MG63 (cell line): ENCODE measurements at regions not wholly inside any gene's neighbourhood (a gene's known extent, or its start where the extent isn't known, plus 50 kb on each side); places are given as distances from the start of the nearest gene placed in this dataset.
"Not testable (repeated sequence)": the region's sequence is repeated elsewhere in the genome, so short reads cannot be mapped to it uniquely, and the experiment has no call there.

ENCODE experiments used
- DNase-seq: peaks from one replicate; pipeline ENCODE4 v3.0.0-alpha.2; 2020
- H3K27me3 ChIP-seq: fragments of 250-450 bp; sonication (Bioruptor Pico); 2 replicates; pipeline ENCODE4 v1.5.1; 2020; ENCODE audit warnings: mild to moderate bottlenecking, moderate library complexity
- H3K36me3 ChIP-seq: fragments of 250-450 bp; sonication (Bioruptor Pico); 2 replicates; pipeline ENCODE4 v1.5.1; 2020; ENCODE audit warnings: mild to moderate bottlenecking, moderate library complexity
- H3K4me3 ChIP-seq: fragments of 250-450 bp; sonication (Bioruptor Pico); 2 replicates; pipeline ENCODE4 v1.5.1; 2020; ENCODE audit warnings: mild to moderate bottlenecking, moderate library complexity
- H3K9me3 ChIP-seq: fragments of 250-450 bp; sonication (Bioruptor Pico); 2 replicates; pipeline ENCODE4 v1.5.1; 2020; ENCODE audit warnings: mild to moderate bottlenecking, moderate library complexity

DNA sequence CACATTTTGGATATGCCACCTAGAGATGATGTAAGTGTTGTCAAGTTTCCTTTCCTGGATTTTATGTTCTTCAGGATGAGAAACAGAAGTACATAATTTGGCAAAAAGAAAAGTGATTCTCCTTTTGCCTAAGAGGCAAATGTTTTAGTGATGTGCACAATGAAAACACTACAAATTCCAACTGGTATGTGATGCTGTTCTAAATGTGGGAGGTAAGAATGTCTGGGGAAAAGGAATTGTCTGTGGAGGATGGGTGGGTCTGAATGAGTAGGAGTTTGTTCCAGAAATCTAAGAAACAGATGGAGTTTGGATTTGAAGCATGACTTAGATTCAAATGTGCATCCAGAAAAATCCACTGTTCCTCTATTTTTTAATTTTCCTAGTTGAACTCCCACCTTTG lies 473.6 kb upstream of the SPRY2 start:
- Histone ChIP-seq H3K4me3 (no peak overlapping the region), H3K27me3 (no peaks in the 10 kb centered on the region), H3K36me3 (no peaks in the 10 kb centered on the region), H3K9me3 (no peaks in the 10 kb centered on the region)
- no peak for DNase-seq

DNA sequence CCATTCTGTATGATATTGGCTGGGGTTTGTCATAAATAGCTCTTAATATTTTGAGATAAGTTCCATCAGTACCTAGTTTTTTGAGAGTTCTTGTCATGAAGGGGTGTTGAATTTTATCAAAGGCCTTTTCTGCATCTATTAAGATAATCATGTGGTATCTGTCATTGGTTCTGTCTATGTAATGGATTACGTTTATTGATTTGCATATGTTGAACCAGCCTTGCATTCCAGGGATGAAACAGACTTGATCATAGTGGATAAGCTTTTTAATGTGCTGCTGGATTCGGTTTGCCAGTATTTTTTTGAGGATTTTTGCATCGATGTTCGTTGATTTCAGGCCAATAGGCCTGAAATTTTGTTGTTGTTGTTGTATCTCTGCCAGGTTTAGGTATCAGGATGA lies 469.4 kb upstream of the SPRY2 start:
- H3K4me3 ChIP-seq, DNase-seq, H3K27me3 ChIP-seq, H3K9me3 ChIP-seq, H3K36me3 ChIP-seq: not testable (repeated sequence)

DNA sequence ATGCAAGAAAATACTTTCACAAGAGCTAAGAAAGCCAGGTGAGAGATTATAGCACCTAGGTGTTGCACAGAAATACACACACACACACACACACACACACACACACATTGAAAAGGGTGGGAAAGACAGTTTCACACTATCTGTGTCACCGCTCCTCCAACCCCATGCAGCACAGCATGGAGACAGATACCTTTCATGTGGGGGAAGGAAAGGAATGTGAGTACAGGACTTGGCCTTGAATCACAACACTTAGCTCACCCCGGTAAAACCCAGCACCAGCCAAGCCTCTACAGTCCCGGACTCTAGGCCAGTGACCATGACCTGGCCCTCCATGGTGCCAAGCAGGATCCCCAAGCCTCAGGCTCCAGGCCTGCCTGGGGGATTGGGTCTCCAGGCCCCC lies 462.0 kb upstream of the SPRY2 start:
- Histone ChIP-seq H3K4me3 (no peak overlapping the region), H3K36me3 (no peaks in the 10 kb centered on the region), H3K27me3 (no peaks in the 10 kb centered on the region), H3K9me3 (no peaks in the 10 kb centered on the region)
- no peak for DNase-seq

DNA sequence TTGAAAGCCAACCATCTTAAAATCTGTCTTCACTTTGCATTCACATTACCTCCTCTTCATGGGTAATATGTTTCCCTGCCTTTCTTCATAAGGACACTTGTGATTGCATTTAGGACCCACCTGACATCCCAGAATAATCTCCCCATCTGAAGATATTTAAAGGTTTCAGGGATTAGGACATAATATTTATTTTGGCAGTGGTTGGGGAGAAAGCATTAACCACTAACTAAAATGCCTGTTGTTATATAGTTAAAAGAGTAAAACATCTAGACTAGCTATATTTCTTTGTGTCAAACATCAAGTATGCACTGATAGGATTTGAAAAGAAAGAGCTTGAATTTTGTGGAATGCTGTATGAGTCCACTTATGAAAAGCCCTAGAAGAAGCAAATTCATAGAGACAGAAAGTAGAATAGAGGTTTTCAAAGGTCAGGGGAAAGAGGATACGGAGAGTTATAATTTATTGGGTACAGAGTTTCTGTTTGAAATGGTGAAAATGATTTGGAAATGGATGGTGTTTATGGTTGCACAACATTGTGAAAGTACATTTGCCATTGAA lies 457.7 kb upstream of the SPRY2 start:
- no peak for DNase-seq
- no peaks in the 10 kb centered on the region for H3K27me3 ChIP-seq
- H3K36me3 ChIP-seq: no peaks in the 10 kb centered on the region
- H3K4me3 ChIP-seq: no peak overlapping the region
- no peaks in the 10 kb centered on the region for H3K9me3 ChIP-seq

- H3K27me3 ChIP-seq: no peaks in the 10 kb centered on the region
- DNase-seq: no peak
- H3K4me3 ChIP-seq: no peak overlapping the region
- H3K36me3 ChIP-seq: no peaks in the 10 kb centered on the region
- H3K9me3 ChIP-seq: no peaks in the 10 kb centered on the region
Observed at GRCh38 chr13:80787604-80788003, 446.7 kb upstream of the SPRY2 start.

DNA sequence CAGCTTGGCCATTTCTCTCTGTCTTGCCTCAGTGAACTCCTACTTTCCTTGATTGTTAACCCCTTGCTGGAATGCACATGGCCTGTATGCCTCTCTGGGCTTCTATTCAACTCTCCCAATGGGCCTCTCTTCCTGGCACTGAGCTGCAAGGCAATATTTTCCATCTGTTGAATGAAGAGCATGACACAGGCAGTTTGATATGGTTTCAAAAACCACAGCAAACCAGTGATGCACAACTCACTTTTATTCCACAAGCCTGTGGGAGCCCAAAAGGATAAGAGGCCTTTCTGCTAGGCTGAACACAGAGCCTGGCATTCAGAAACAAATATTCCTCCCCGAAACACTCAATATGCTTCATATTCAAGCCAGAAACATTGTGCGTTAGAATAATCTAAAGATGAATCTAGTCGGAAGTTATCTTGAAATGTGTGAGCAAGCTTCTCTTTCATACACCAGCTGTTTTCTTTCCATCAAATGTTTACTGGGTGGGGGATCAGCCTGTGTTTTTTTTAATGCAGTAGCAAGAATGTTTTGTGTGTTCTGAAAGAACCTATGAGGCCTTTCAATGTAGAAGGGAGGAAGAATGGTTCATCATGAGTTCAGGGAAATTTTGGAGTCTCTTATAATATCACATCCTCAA lies 443.1 kb upstream of the SPRY2 start:
- Histone ChIP-seq H3K9me3 (no peaks in the 10 kb centered on the region), H3K27me3 (no peaks in the 10 kb centered on the region), H3K36me3 (no peaks in the 10 kb centered on the region), H3K4me3 (no peak overlapping the region)
- no peak for DNase-seq

GRCh38 chr13:80782441-80782840 lies 441.5 kb upstream of the SPRY2 start:
- H3K27me3 ChIP-seq: no peaks in the 10 kb centered on the region
- H3K36me3 ChIP-seq: no peaks in the 10 kb centered on the region
- no peak for DNase-seq
- no peak overlapping the region for H3K4me3 ChIP-seq
- H3K9me3 ChIP-seq: no peaks in the 10 kb centered on the region

GRCh38 chr13:80778297-80778696 lies 437.4 kb upstream of the SPRY2 start:
- H3K9me3 ChIP-seq: no peaks in the 10 kb centered on the region
- H3K27me3 ChIP-seq: no peaks in the 10 kb centered on the region
- no peak for DNase-seq
- no peak overlapping the region for H3K4me3 ChIP-seq
- H3K36me3 ChIP-seq: no peaks in the 10 kb centered on the region

- no peak for DNase-seq
- Histone ChIP-seq H3K27me3 (no peaks in the 10 kb centered on the region), H3K36me3 (no peaks in the 10 kb centered on the region), H3K4me3 (no peak overlapping the region), H3K9me3 (no peaks in the 10 kb centered on the region)
Observed at GRCh38 chr13:80757694-80758093, 416.8 kb upstream of the SPRY2 start.

GRCh38 chr13:80755910-80756309 lies 415.0 kb upstream of the SPRY2 start:
- DNase-seq: no peak
- Histone ChIP-seq H3K36me3 (no peaks in the 10 kb centered on the region), H3K27me3 (no peaks in the 10 kb centered on the region), H3K4me3 (no peak overlapping the region), H3K9me3 (no peaks in the 10 kb centered on the region)

DNA sequence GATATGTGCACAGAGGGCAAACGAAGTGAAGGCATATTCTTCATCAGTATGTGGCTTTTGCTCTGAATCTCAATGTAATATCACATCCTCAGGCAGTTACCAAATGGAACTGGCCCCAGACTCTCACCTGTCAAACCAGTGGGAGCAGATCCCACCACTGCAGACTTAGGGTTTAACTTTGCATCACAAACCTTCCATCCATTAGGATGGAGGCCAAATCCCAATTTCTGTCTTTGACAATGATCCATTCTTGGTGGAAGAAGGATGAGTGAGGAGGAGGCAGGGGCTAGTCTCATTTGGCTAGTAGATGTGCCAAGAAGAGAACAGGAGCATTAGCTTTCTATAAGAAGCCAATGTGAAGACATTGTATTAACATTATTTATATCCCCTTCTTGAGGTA lies 413.5 kb upstream of the SPRY2 start:
- Histone ChIP-seq H3K27me3 (no peaks in the 10 kb centered on the region), H3K4me3 (no peak overlapping the region), H3K36me3 (no peaks in the 10 kb centered on the region), H3K9me3 (no peaks in the 10 kb centered on the region)
- DNase-seq: no peak

GRCh38 chr13:80753866-80754265 lies 412.9 kb upstream of the SPRY2 start:
- Histone ChIP-seq H3K36me3 (no peaks in the 10 kb centered on the region), H3K9me3 (no peaks in the 10 kb centered on the region), H3K4me3 (no peak overlapping the region), H3K27me3 (no peaks in the 10 kb centered on the region)
- DNase-seq: no peak

- Histone ChIP-seq H3K9me3 (no peaks in the 10 kb centered on the region), H3K36me3 (no peaks in the 10 kb centered on the region), H3K4me3 (no peak overlapping the region), H3K27me3 (no peaks in the 10 kb centered on the region)
- no peak for DNase-seq
Observed at GRCh38 chr13:80751854-80752253, 410.9 kb upstream of the SPRY2 start.

DNA sequence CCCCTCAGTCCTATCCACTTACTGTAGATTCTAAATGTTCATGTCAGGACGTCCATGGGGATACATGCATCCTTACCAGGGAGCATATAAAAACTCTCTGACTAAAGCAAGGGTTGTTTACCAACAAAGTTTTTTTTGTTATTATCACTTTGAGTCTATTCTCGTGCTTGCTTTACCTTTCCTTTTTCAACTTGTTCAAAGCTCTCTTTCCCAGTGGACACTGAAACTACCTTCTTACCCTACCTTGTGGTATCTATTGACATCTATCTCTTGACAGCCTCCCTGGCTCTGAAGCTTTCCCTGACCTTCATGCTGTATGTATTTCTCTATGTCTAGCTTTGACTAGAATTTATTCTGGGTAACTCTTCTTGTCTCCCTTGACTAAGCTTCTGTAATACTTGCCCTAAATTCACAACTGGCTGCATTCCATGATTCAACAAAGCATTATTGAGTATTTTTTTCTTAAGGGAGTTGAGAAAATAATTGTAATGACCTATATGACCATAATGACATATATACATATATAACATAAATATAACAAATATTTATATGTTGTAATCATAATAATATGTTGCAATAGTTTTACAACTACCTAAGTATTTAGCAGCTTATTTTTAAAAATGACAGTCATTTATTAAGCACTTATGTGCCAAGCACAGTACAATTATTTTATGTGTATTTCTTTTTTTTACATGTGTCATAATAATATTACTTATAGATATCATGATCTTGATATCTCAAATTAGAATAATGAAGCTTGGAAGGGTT lies 403.4 kb upstream of the SPRY2 start:
- no peak overlapping the region for H3K4me3 ChIP-seq
- no peaks in the 10 kb centered on the region for H3K27me3 ChIP-seq
- no peaks in the 10 kb centered on the region for H3K36me3 ChIP-seq
- no peak for DNase-seq
- no peaks in the 10 kb centered on the region for H3K9me3 ChIP-seq

GRCh38 chr13:80742033-80742432 lies 401.1 kb upstream of the SPRY2 start:
- H3K4me3 ChIP-seq: no peak overlapping the region
- no peaks in the 10 kb centered on the region for H3K27me3 ChIP-seq
- no peaks in the 10 kb centered on the region for H3K9me3 ChIP-seq
- DNase-seq: no peak
- no peaks in the 10 kb centered on the region for H3K36me3 ChIP-seq

DNA sequence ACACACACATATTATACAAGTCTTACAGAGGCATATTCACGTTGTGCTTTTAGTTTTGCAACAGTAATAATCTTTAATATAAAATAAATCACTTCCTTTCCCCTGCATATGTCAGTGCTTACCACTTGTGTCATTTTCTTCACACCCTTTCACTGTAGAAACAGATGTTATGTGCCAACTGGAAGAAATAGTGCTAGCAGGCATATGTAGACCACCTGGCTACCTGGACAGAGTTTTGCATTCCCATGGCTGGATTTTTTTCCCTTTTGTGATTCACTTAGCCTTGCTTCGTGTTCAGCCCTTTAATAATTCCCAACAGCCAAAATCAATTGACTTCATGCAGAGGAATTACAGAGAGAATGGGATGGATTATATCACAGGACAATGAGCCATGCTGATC lies 399.1 kb upstream of the SPRY2 start:
- no peaks in the 10 kb centered on the region for H3K36me3 ChIP-seq
- no peak for DNase-seq
- H3K4me3 ChIP-seq: no peak overlapping the region
- H3K9me3 ChIP-seq: no peaks in the 10 kb centered on the region
- no peaks in the 10 kb centered on the region for H3K27me3 ChIP-seq

- no peak for DNase-seq
- no peaks in the 10 kb centered on the region for H3K9me3 ChIP-seq
- H3K4me3 ChIP-seq: no peak overlapping the region
- no peaks in the 10 kb centered on the region for H3K27me3 ChIP-seq
- H3K36me3 ChIP-seq: no peaks in the 10 kb centered on the region
Observed at GRCh38 chr13:80737513-80737912, 396.6 kb upstream of the SPRY2 start.

DNA sequence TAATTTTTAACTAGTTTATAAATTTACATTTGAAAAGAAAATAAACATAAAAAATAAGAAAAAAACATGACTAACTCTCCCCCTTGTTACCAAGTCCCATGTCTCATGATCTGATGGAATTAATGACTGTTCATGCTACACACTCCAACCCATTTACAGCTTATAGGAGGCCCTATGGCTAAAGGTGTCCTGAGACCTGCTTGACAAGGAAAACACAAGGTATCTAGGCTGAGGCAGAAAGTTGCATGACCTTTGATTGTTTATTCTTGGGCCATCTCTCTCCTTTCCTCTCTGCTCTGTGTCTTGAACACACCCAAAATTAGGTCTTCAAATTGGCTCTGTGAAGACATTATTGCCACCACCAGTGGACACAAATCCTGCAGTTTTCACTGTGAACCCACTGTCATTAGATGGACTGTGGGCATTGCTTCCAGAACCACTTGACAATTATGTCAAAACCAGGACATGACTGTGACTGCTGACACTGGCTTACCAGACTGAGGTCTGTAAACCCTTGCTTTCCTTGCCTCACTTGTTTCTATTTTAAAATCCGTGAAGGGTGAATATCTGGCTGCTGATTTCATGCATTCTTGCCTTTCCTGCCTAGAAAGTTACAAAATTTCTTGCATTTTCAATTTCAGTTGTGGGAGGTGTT lies 386.5 kb upstream of the SPRY2 start:
- no peak overlapping the region for H3K4me3 ChIP-seq
- no peaks in the 10 kb centered on the region for H3K36me3 ChIP-seq
- no peaks in the 10 kb centered on the region for H3K27me3 ChIP-seq
- no peak for DNase-seq
- H3K9me3 ChIP-seq: no peaks in the 10 kb centered on the region
